Esophagus muscularis mucosa (tissue), 3 donors: ENCODE measurements at regions not wholly inside any gene's neighbourhood (a gene's known extent, or its start where the extent isn't known, plus 50 kb on each side); places are given as distances from the start of the nearest gene placed in this dataset.

Source experiments
- CTCF ChIP-seq, 3 experiments: fragments of 200-600 bp in 2 of 3; fragments of 450-650 bp in 1 of 3; sonication (generic) in 2 of 3; IDR thresholded peaks; one replicate each; pipeline ENCODE4 v1.5.1; 2017 to 2019; ENCODE audit warnings: antibody characterized with exemption in 3 of 3, mild to moderate bottlenecking in 2 of 3, moderate library complexity in 1 of 3
- POLR2A ChIP-seq: fragments of 450-650 bp; IDR thresholded peaks from one replicate; pipeline ENCODE4 v1.6.1; 2017; ENCODE audit warnings: antibody characterized with exemption, moderate library complexity, mild to moderate bottlenecking, low read depth

- TF ChIP-seq POLR2A (no peak), CTCF (IDR thresholded peaks at IDR 0.05) (no peak)
Observed at GRCh38 chr11:116643521-116643920, 129.3 kb downstream of the BUD13 start.
